AG04450 (cell line): ENCODE measurements at regions not wholly inside any gene's neighbourhood (a gene's known extent, or its start where the extent isn't known, plus 50 kb on each side); places are given as distances from the start of the nearest gene placed in this dataset.
"Not testable (repeated sequence)": the region's sequence is repeated elsewhere in the genome, so short reads cannot be mapped to it uniquely, and the experiment has no call there.

Experiments used
- CTCF ChIA-PET: fragments of 300-600, 350-600 bp; formaldehyde crosslinking; extraction: SDS; loops from one replicate; lab custom pipeline; 2022; ENCODE audit warnings: antibody characterized with exemption, inconsistent platforms; lab: Charles Lee
- POLR2A ChIA-PET: fragments of 350-600 bp; formaldehyde crosslinking; extraction: SDS; loops from one replicate; lab custom pipeline; 2021; ENCODE audit warnings: antibody characterized with exemption, inconsistent platforms; lab: Yijun Ruan, JAX
- DNase-seq: peaks from one replicate; pipeline ENCODE4 v3.0.0-alpha.2; 2011; ENCODE audit warnings: low read depth, low spot score
- H3K27ac ChIP-seq: one replicate; pipeline ENCODE4 v1.5.1; 2012; ENCODE audit warnings: low read depth, low read length, control low read depth
- H3K27me3 ChIP-seq: one replicate; pipeline ENCODE4 v1.6.0; 2012; ENCODE audit warnings: low read length; ENCODE audit not compliant: control insufficient read depth, insufficient read depth
- H3K4me3 ChIP-seq: 2 replicates; pipeline ENCODE4 v1.5.1; 2011; ENCODE audit warnings: mild to moderate bottlenecking, low read depth, low read length, control low read depth
- H3K9me3 ChIP-seq: 2 replicates; pipeline ENCODE4 v1.5.1; 2012; ENCODE audit warnings: low read length; ENCODE audit not compliant: control insufficient read depth, insufficient read depth
- TF ChIP-seq, protein P1 (sequence below): IDR thresholded peaks from 2 replicates; pipeline ENCODE4 v1.5.1; 2011; ENCODE audit warnings: low read depth, low read length, control low read depth, inconsistent platforms

DNA sequence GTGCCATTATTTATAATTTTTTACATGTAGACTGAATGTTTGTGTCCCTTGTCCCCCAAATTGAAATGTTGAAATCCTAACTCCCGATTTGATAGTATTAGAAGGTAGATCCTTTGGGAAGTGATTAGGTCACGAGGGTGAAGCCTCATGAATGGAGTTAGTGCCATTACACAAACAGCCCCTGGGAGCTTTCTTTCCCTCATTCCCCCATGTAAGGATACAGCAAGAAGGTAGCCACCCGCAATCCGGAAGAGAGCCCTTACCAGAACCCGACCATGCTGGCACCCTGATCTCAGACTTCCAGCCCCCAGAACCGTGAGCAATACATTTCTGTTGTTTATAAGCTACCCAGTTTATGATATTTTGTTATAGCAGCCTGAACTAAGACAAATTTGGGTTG lies 143.2 kb downstream of the NPIPB5 start:
- TF ChIP-seq, protein P1, sequence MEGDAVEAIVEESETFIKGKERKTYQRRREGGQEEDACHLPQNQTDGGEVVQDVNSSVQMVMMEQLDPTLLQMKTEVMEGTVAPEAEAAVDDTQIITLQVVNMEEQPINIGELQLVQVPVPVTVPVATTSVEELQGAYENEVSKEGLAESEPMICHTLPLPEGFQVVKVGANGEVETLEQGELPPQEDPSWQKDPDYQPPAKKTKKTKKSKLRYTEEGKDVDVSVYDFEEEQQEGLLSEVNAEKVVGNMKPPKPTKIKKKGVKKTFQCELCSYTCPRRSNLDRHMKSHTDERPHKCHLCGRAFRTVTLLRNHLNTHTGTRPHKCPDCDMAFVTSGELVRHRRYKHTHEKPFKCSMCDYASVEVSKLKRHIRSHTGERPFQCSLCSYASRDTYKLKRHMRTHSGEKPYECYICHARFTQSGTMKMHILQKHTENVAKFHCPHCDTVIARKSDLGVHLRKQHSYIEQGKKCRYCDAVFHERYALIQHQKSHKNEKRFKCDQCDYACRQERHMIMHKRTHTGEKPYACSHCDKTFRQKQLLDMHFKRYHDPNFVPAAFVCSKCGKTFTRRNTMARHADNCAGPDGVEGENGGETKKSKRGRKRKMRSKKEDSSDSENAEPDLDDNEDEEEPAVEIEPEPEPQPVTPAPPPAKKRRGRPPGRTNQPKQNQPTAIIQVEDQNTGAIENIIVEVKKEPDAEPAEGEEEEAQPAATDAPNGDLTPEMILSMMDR: no peak
- no peaks in the 10 kb centered on the region for H3K27me3 ChIP-seq
- no peak for DNase-seq
- no peak overlapping the region for H3K4me3 ChIP-seq
- H3K9me3 ChIP-seq: no peaks in the 10 kb centered on the region
- ChIA-PET CTCF (interaction anchor here (1.0 kb wide), 1 partner anchor 13 kb away, joined by 4 read pairs; no protein-coding TSS in a partner anchor), POLR2A (no interaction called here)
- H3K27ac ChIP-seq: no peak overlapping the region

DNA sequence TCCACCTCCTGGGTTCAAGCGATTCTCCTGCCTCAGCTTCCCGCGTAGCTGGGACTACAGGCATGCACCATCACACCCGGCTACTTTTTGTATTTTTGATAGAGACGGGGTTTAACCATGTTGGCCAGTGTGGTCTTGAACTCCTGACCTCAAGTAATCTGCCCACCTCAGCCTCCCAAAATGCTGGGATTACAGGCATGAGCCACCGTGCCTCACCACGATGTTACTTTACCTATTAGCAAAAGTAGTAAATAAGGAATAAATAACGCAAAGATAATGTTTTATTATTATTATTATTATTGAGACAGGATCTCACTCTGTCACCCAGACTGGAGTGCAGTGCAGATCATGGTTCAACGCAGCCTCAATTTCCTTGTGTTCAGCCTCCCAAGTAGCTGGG lies 145.9 kb downstream of the NPIPB5 start:
- CTCF ChIA-PET: not testable (repeated sequence)
- POLR2A ChIA-PET: interaction anchor here (0.7 kb wide), 1 partner anchor 1931 kb away, joined by 3 read pairs; no protein-coding TSS in a partner anchor

DNA sequence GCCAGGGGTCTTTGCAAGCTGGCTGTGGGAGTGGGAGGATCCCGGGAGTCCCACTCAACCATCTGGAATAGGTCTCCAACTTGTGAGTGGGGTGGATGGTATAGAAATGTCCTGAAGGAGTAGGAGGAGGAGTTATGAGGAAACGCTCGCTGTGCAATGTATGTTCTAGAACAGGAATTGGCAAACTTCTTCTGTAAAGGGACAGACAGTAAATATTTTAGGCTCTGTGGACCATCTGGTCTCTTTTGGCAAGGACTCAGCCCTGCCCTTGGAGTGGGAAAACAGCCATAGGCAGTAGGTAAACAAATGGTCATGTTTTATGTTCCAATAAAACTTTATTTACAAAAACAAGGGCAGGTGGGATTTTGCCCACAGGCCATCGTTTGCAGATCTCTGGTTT lies 149.2 kb downstream of the NPIPB5 start:
- no peak for DNase-seq
- POLR2A ChIA-PET: no interaction called here

More for the DNA sequence above, 145.9 kb downstream of the NPIPB5 start:
- H3K4me3 ChIP-seq, H3K27me3 ChIP-seq, DNase-seq, H3K27ac ChIP-seq, H3K9me3 ChIP-seq: not testable (repeated sequence)

DNA sequence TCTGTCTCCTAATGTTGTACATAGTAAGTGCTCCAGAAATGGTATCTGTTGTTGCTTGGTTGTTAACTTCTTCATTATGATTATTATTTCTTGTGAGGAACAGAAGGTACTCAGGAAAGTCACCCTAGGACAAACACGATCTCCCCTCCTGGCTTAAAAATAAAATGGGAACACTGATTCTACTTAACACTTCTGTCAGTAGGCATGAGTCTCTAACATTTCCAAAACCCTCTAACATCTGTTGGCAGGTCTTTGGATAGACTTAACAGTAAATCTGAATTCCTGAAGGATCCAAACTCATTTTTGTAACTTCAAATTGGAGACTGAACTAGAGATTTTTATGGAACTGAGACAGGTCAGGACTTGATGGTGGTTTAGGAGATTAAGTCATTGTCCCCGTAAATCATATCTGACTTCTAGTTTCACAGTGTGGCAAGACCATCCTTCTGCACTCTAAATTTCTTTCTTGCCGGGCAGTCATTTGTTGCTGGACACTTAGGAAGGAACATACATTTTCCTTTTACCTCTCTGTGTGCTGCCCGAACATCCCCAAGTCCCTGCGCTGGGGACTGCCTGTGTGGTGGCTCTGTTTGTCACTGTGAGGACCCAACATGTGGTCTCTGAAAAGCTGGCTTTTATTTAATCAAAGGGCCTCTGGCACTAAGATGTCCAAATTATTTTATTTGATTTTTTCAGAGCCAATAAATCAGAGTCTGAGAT lies 149.9 kb downstream of the NPIPB5 start:
- TF ChIP-seq, protein P1: no peak
- H3K4me3 ChIP-seq: no peak overlapping the region

More for the DNA sequence above, 149.2 kb downstream of the NPIPB5 start:
- TF ChIP-seq, protein P1: no peak
- Histone ChIP-seq H3K4me3 (no peak overlapping the region), H3K27me3 (peaks cover 13% of the 10 kb centered on the region), H3K9me3 (no peaks in the 10 kb centered on the region), H3K27ac (no peak overlapping the region)
- CTCF ChIA-PET: no interaction called here

DNA sequence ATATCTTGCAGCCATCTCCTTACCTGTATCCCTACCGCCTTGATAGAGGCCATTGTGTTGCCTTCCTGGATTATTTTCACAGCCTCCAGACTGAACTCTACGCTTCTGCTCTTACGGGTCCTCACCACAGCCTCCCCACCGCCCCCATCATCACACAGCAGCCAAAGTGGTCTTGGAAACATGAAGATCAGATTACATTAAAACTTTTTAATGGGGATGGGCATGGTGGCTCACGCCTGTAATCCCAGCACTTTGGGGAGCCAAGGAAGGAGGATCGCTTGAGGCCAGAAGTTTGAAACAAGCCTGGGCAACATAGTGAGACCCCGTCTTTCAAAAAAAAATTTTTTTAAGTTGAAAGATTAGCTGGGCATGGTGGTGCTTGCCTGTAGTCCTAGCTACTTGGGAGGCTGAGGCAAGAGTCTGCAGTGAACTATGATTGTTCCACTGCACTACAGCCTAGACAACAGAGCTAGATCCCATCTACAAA lies 150.5 kb downstream of the NPIPB5 start:
- ChIA-PET POLR2A (no interaction called here), CTCF (no interaction called here)
- TF ChIP-seq, protein P1: no peak
- Histone ChIP-seq H3K27me3 (peaks cover 17% of the 10 kb centered on the region), H3K27ac (no peak overlapping the region), H3K9me3 (no peaks in the 10 kb centered on the region), H3K4me3 (no peak overlapping the region)
- no peak for DNase-seq

More for the DNA sequence above, 149.9 kb downstream of the NPIPB5 start:
- Histone ChIP-seq H3K9me3 (no peaks in the 10 kb centered on the region), H3K27ac (no peak overlapping the region), H3K27me3 (peaks cover 17% of the 10 kb centered on the region)
- ChIA-PET CTCF (no interaction called here), POLR2A (no interaction called here)
- no peak for DNase-seq

DNA sequence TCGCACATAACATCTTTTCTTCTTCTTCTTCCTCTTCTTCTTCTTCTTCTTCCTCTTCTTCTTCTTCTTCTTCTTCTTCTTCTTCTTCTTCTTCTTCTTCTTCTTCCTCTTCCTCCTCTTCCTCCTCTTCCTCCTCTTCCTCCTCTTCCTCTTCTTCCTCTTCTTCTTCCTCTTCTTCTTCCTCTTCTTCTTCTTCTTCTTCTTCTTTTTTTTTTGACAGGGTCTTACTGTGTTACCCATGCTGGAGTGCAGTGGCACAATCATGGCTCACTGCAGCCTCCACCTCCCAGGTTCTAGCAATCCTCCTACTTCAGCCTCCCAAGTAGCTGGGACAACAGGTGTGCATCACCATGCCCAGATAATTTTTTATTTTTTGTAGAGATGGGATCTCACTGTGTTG lies 151.0 kb upstream of the HS3ST2 start:
- H3K9me3 ChIP-seq, H3K27ac ChIP-seq, H3K4me3 ChIP-seq, POLR2A ChIA-PET, CTCF ChIA-PET, DNase-seq: not testable (repeated sequence)
- H3K27me3 ChIP-seq: peaks cover 17% of the 10 kb centered on the region
